ENCODE measurements at regions not wholly inside any gene's neighbourhood (a gene's known extent, or its start where the extent isn't known, plus 50 kb on each side); places are given as distances from the start of the nearest gene placed in this dataset.
"Not testable (repeated sequence)": the region's sequence is repeated elsewhere in the genome, so short reads cannot be mapped to it uniquely, and the experiment has no call there.

GRCh38 chr3:94500146-94500545 lies 437.3 kb downstream of the NSUN3 start:
- no peak for DNase-seq (ENCODE audit: low read depth in 2 of 2)

- not testable (repeated sequence) for DNase-seq (ENCODE audit: low read depth in 2 of 2)
These were observed 444.5 kb downstream of the NSUN3 start for GRCh38 chr3:94507354-94507753.

GRCh38 chr3:94512876-94513275 lies 450.0 kb downstream of the NSUN3 start:
- no peak for DNase-seq (ENCODE audit: low read depth in 2 of 2)

- DNase-seq (ENCODE audit: low read depth in 2 of 2), result no peak
These were observed 450.7 kb downstream of the NSUN3 start for GRCh38 chr3:94513600-94513999.

GRCh38 chr3:94515983-94516382 lies 453.1 kb downstream of the NSUN3 start:
- DNase-seq (ENCODE audit: low read depth in 2 of 2), result no peak

- no peak for DNase-seq (ENCODE audit: low read depth in 2 of 2)
These were observed 457.5 kb downstream of the NSUN3 start for GRCh38 chr3:94520364-94520763.

GRCh38 chr3:94522488-94522887 lies 459.6 kb downstream of the NSUN3 start:
- no peak for DNase-seq (ENCODE audit: low read depth in 2 of 2)

GRCh38 chr3:94524102-94524919 lies 461.4 kb downstream of the NSUN3 start:
- no peak for DNase-seq (ENCODE audit: low read depth in 2 of 2)

- DNase-seq (ENCODE audit: low read depth in 2 of 2), result no peak
These were observed 462.2 kb downstream of the NSUN3 start for GRCh38 chr3:94525043-94525442.

- no peak for DNase-seq (ENCODE audit: low read depth in 2 of 2)
These were observed 467.0 kb downstream of the NSUN3 start for GRCh38 chr3:94529816-94530215.

- no peak for DNase-seq (ENCODE audit: low read depth in 2 of 2)
These were observed 470.1 kb downstream of the NSUN3 start for GRCh38 chr3:94532951-94533350.

GRCh38 chr3:94539937-94540336 lies 477.1 kb downstream of the NSUN3 start:
- no peak for DNase-seq (ENCODE audit: low read depth in 2 of 2)

GRCh38 chr3:94543161-94543560 lies 480.3 kb downstream of the NSUN3 start:
- DNase-seq (ENCODE audit: low read depth in 2 of 2), result no peak

GRCh38 chr3:94544131-94544789 lies 481.4 kb downstream of the NSUN3 start:
- no peak for DNase-seq (ENCODE audit: low read depth in 2 of 2)

- DNase-seq (ENCODE audit: low read depth in 2 of 2), result no peak
These were observed 485.9 kb downstream of the NSUN3 start for GRCh38 chr3:94548581-94549316.

GRCh38 chr3:94561094-94561493 lies 498.2 kb downstream of the NSUN3 start:
- DNase-seq (ENCODE audit: low read depth in 2 of 2), result no peak

- no peak for DNase-seq (ENCODE audit: low read depth in 2 of 2)
These were observed 501.4 kb downstream of the NSUN3 start for GRCh38 chr3:94564247-94564646.

GRCh38 chr3:94568041-94568440 lies 505.2 kb downstream of the NSUN3 start:
- no peak for DNase-seq (ENCODE audit: low read depth in 2 of 2)

- DNase-seq (ENCODE audit: low read depth in 2 of 2), result no peak
These were observed 510.5 kb downstream of the NSUN3 start for GRCh38 chr3:94573337-94573736.

GRCh38 chr3:94587291-94587690 lies 524.4 kb downstream of the NSUN3 start:
- DNase-seq (ENCODE audit: low read depth in 2 of 2), result no peak

- no peak for DNase-seq (ENCODE audit: low read depth in 2 of 2)
These were observed 530.8 kb downstream of the NSUN3 start for GRCh38 chr3:94593526-94594150.

- DNase-seq (ENCODE audit: low read depth in 2 of 2), result no peak
These were observed 533.3 kb downstream of the NSUN3 start for GRCh38 chr3:94596141-94596540.

Measured in fibroblast of skin of left quadriceps (primary cell).